Hematopoietic multipotent progenitor cell (in vitro differentiated cells): ENCODE measurements at regions not wholly inside any gene's neighbourhood (a gene's known extent, or its start where the extent isn't known, plus 50 kb on each side); places are given as distances from the start of the nearest gene placed in this dataset.

Source experiments
- DNase-seq, 3 donors: peaks; one replicate each; pipeline ENCODE4 v3.0.0-alpha.2; 2011 to 2015; ENCODE audit warnings: low read depth in 2 of 3, low spot score in 2 of 3

DNA sequence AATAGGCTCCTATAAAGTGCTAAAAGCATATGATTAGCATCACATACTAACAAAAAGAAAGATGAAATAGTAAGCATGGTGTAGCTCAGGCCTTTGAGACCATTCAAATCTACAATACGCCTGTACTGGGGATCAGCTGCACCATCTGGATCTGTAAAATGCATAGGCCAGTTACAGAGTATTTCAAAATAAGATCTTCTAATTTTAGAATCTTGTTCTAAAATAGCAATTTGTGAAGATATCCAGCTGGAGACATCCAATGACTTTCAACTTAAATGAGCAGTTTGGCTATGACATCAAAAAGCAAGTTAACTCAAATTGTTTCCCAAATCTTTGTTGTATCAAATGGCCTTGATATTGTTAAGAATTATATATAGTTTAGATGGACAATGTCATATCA lies 386.3 kb downstream of the MRPS30 start:
- DNase-seq = no peak
